HG03520 (cell line): ENCODE measurements at regions not wholly inside any gene's neighbourhood (a gene's known extent, or its start where the extent isn't known, plus 50 kb on each side); places are given as distances from the start of the nearest gene placed in this dataset.

ENCODE experiments used
- ATAC-seq: cut with Tn5 transposase; IDR thresholded peaks from one replicate; pipeline ENCODE4 v1.9.1; 2021; ENCODE audit warnings: mild to moderate bottlenecking, moderate library complexity; ENCODE audit not compliant: unreplicated experiment

GRCh38 chr13:54150851-54151250 is 1122.2 kb downstream of the OLFM4 start:
- no peak for ATAC-seq

- ATAC-seq = no peak
Observed at GRCh38 chr13:54162069-54162468, 1133.5 kb downstream of the OLFM4 start.

GRCh38 chr13:54165581-54166215 is 1137.1 kb downstream of the OLFM4 start:
- ATAC-seq = no peak

- no peak for ATAC-seq
Observed at GRCh38 chr13:54173996-54174395, 1145.4 kb downstream of the OLFM4 start.

GRCh38 chr13:54175466-54175865 is 1146.9 kb downstream of the OLFM4 start:
- ATAC-seq = no peak

GRCh38 chr13:54177466-54177865 is 1148.9 kb downstream of the OLFM4 start:
- no peak for ATAC-seq

- ATAC-seq = no peak
Observed at GRCh38 chr13:54183166-54183565, 1154.6 kb downstream of the OLFM4 start.

GRCh38 chr13:54183728-54184127 is 1155.1 kb downstream of the OLFM4 start:
- ATAC-seq = no peak

- ATAC-seq = no peak
Observed at GRCh38 chr13:54184576-54184975, 1156.0 kb downstream of the OLFM4 start.

GRCh38 chr13:54185101-54185500 is 1156.5 kb downstream of the OLFM4 start:
- no peak for ATAC-seq

- no peak for ATAC-seq
Observed at GRCh38 chr13:54185785-54186184, 1157.2 kb downstream of the OLFM4 start.

GRCh38 chr13:54187461-54187860 is 1158.8 kb downstream of the OLFM4 start:
- ATAC-seq = no peak

GRCh38 chr13:54194233-54195024 is 1165.8 kb downstream of the OLFM4 start:
- ATAC-seq = no peak

- ATAC-seq = no peak
Observed at GRCh38 chr13:54196684-54197083, 1168.1 kb downstream of the OLFM4 start.

- ATAC-seq = no peak
Observed at GRCh38 chr13:54198911-54199310, 1170.3 kb downstream of the OLFM4 start.

- ATAC-seq = no peak
Observed at GRCh38 chr13:54206626-54207025, 1178.0 kb downstream of the OLFM4 start.

GRCh38 chr13:54210397-54211049 is 1181.9 kb downstream of the OLFM4 start:
- no peak for ATAC-seq

- ATAC-seq = no peak
Observed at GRCh38 chr13:54216221-54216620, 1187.6 kb downstream of the OLFM4 start.

- ATAC-seq = no peak
Observed at GRCh38 chr13:54226876-54227275, 1198.3 kb downstream of the OLFM4 start.

- ATAC-seq = no peak
Observed at GRCh38 chr13:54232700-54233099, 1204.1 kb downstream of the OLFM4 start.

GRCh38 chr13:54234607-54235006 is 1206.0 kb downstream of the OLFM4 start:
- ATAC-seq = no peak

- ATAC-seq = no peak
Observed at GRCh38 chr13:54241719-54242118, 1213.1 kb downstream of the OLFM4 start.
